Endodermal cell (in vitro differentiated cells): ENCODE measurements at regions not wholly inside any gene's neighbourhood (a gene's known extent, or its start where the extent isn't known, plus 50 kb on each side); places are given as distances from the start of the nearest gene placed in this dataset.

Experiments
- DNase-seq: peaks from one replicate; pipeline ENCODE4 v3.0.0-alpha.2; 2017
- H3K27ac ChIP-seq: 2 replicates; pipeline ENCODE4 v1.5.1; 2013; ENCODE audit warnings: mild to moderate bottlenecking, low read depth, low read length, moderate library complexity
- H3K27me3 ChIP-seq: 2 replicates; pipeline ENCODE4 v1.6.1; 2013; ENCODE audit warnings: mild to moderate bottlenecking, low read length, moderate library complexity; ENCODE audit not compliant: insufficient read depth, control insufficient read depth, poor library complexity, severe bottlenecking
- H3K36me3 ChIP-seq: 2 replicates; pipeline ENCODE4 v1.7.0; 2013; ENCODE audit warnings: mild to moderate bottlenecking, low read length, moderate library complexity; ENCODE audit not compliant: control insufficient read depth, insufficient read depth
- H3K4me1 ChIP-seq: one replicate; pipeline ENCODE4 v1.7.0; 2013; ENCODE audit warnings: low read length; ENCODE audit not compliant: control insufficient read depth, insufficient read depth
- H3K4me3 ChIP-seq: 2 replicates; pipeline ENCODE4 v1.5.1; 2013; ENCODE audit warnings: mild to moderate bottlenecking, low read length, moderate library complexity
- H3K9ac ChIP-seq: 2 replicates; pipeline ENCODE4 v1.6.1; 2013; ENCODE audit warnings: mild to moderate bottlenecking, low read length, moderate library complexity; ENCODE audit not compliant: poor library complexity, severe bottlenecking; ENCODE audit errors: extremely low read depth
- H3K9me3 ChIP-seq: 2 replicates; pipeline ENCODE4 v1.6.1; 2013; ENCODE audit warnings: mild to moderate bottlenecking, low read length, moderate library complexity; ENCODE audit not compliant: control insufficient read depth
- H3K27ac Mint-ChIP-seq: 2 replicates; pipeline ENCODE4 v1.8.0; 2020; ENCODE audit warnings: mixed read lengths
- H3K27me3 Mint-ChIP-seq: 2 replicates; pipeline ENCODE4 v1.8.0; 2021; ENCODE audit warnings: mild to moderate bottlenecking, mixed read lengths; ENCODE audit not compliant: insufficient read depth
- H3K36me3 Mint-ChIP-seq: 2 replicates; pipeline ENCODE4 v1.8.0; 2020; ENCODE audit warnings: low read depth, mixed read lengths
- H3K4me1 Mint-ChIP-seq: 2 replicates; pipeline ENCODE4 v1.8.0; 2020; ENCODE audit warnings: mixed read lengths
- H3K4me3 Mint-ChIP-seq: 2 replicates; pipeline ENCODE4 v1.8.0; 2020; ENCODE audit warnings: mild to moderate bottlenecking, moderate library complexity, mixed read lengths
- H3K9me3 Mint-ChIP-seq: 2 replicates; pipeline ENCODE4 v1.8.0; 2020; ENCODE audit warnings: mild to moderate bottlenecking, mixed read lengths
- WGBS, 2 experiments: methylation state at CpG; one replicate each; pipeline versions ENCODE4 v1.1.5 to v1.1.7; 2013; ENCODE audit warnings: missing lambda C conversion rate in 2 of 2, mixed read lengths in 1 of 2; ENCODE audit not compliant: insufficient coverage in 1 of 2, insufficient read length in 1 of 2; 5-methylcytosine and 5-hydroxymethylcytosine counted together
- TF ChIP-seq, protein P1 (sequence below): fragments of 200-600 bp; sonication (generic); conservative IDR thresholded peaks from 2 replicates; pipeline ENCODE4 v1.5.0; 2021; ENCODE audit warnings: antibody characterized with exemption, mild to moderate bottlenecking

DNA sequence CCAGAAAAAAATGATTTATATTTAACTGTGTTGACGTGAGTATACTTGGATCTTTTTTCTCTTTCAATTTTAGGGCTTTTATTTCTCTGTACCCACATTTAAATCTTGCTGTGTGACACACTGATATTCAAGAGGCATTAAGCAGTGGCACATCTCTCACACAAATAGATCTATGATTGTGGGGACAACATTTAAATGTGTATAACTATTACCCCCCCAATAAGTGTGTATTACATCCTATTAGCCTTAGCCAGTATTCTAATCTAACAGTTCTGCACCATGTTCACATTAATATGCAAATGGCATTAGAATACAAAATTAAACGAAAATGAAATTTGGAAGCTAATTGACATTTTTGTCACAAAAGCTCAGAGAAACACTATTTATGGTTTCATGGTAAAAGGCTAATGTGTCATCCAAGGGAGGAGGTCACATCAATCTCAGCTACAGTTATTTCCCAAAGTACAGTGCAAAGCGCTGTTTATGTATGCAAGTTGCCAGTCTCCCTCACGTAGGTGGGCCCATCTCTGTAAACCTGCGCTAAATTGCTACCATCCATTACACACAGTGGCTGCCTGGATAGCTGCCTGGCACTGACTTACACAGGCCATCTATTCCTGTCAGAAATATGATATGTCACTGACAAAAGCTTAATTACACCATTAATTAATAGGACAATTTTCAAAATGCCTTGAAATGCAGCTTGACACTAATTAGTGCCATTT, 984.7 kb upstream of the PCDH9 start:
- H3K9me3 ChIP-seq: no peaks in the 10 kb centered on the region
- H3K9ac ChIP-seq: no peak overlapping the region
- no peaks in the 10 kb centered on the region for H3K9me3 Mint-ChIP-seq
- H3K36me3 Mint-ChIP-seq: no peaks in the 10 kb centered on the region
- TF ChIP-seq, protein P1, sequence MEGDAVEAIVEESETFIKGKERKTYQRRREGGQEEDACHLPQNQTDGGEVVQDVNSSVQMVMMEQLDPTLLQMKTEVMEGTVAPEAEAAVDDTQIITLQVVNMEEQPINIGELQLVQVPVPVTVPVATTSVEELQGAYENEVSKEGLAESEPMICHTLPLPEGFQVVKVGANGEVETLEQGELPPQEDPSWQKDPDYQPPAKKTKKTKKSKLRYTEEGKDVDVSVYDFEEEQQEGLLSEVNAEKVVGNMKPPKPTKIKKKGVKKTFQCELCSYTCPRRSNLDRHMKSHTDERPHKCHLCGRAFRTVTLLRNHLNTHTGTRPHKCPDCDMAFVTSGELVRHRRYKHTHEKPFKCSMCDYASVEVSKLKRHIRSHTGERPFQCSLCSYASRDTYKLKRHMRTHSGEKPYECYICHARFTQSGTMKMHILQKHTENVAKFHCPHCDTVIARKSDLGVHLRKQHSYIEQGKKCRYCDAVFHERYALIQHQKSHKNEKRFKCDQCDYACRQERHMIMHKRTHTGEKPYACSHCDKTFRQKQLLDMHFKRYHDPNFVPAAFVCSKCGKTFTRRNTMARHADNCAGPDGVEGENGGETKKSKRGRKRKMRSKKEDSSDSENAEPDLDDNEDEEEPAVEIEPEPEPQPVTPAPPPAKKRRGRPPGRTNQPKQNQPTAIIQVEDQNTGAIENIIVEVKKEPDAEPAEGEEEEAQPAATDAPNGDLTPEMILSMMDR: no peak
- H3K4me1 ChIP-seq: no peaks in the 10 kb centered on the region
- H3K4me3 Mint-ChIP-seq: no peak overlapping the region
- DNase-seq: no peak
- no peaks in the 10 kb centered on the region for H3K36me3 ChIP-seq
- no peaks in the 10 kb centered on the region for H3K27me3 ChIP-seq
- 89 to 100% methylated on average over 1 to 5 of the region's 5 CpGs for WGBS, 2 experiments
- no peaks in the 10 kb centered on the region for H3K27me3 Mint-ChIP-seq
- no peak overlapping the region for H3K27ac ChIP-seq
- H3K27ac Mint-ChIP-seq: no peak overlapping the region
- H3K4me1 Mint-ChIP-seq: peaks cover 7% of the 10 kb centered on the region
- H3K4me3 ChIP-seq: no peak overlapping the region

DNA sequence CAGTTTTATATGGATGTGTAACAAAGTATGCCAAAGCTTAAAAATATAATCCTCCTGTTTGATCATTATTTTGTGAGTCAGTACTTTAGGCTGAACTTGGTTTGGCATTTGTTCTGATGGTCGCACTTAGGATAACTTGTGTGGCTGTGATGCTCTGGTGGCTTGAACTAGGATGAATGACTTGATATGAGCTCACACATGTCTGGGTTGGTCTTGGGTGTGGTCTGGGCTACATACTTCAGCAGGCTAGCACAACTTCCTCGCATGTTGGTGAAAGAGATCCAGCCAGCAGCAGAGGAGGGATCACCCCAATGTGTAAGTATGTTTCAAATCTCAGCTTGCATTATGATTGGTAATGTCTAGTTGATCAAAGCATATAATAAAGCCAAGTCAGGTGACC, 969.1 kb upstream of the PCDH9 start:
- Histone ChIP-seq H3K4me1 (no peaks in the 10 kb centered on the region), H3K36me3 (no peaks in the 10 kb centered on the region), H3K27me3 (no peaks in the 10 kb centered on the region), H3K9me3 (no peaks in the 10 kb centered on the region), H3K27ac (no peak overlapping the region), H3K4me3 (no peak overlapping the region), H3K9ac (no peak overlapping the region)
- no peaks in the 10 kb centered on the region for H3K27me3 Mint-ChIP-seq
- H3K4me3 Mint-ChIP-seq: no peak overlapping the region
- no peaks in the 10 kb centered on the region for H3K4me1 Mint-ChIP-seq
- DNase-seq: no peak
- H3K27ac Mint-ChIP-seq: no peak overlapping the region
- H3K36me3 Mint-ChIP-seq: no peaks in the 10 kb centered on the region
- WGBS, 2 experiments: 83 to 100% methylated on average over 2 of the region's 2 CpGs
- H3K9me3 Mint-ChIP-seq: no peaks in the 10 kb centered on the region
- TF ChIP-seq, protein P1: no peak

DNA sequence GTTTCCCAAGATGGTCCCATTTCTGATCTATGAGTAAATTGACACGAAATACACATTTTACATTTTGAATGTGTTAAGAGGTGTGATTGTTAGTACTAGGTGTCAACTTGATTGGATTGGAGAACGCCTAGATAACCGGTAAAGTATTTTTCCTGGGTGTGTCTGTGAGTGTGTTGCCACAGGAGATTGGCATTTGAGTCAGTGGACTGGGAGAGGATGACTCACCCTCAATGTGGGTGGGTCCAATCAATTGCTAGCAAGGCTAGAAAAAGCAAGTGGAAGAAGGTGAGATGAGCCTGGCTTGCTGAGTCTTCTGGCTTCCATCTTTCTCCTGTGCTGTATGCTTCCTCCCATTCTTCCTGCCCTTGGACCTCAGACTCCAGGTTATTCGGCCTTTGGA, 960.7 kb upstream of the PCDH9 start:
- WGBS, 2 experiments: 93 to 96% methylated on average over 4 of the region's 4 CpGs
- H3K36me3 Mint-ChIP-seq: no peaks in the 10 kb centered on the region
- Histone ChIP-seq H3K27ac (no peak overlapping the region), H3K4me1 (no peaks in the 10 kb centered on the region), H3K27me3 (no peaks in the 10 kb centered on the region), H3K36me3 (no peaks in the 10 kb centered on the region), H3K9me3 (no peaks in the 10 kb centered on the region), H3K9ac (no peak overlapping the region), H3K4me3 (no peak overlapping the region)
- H3K4me3 Mint-ChIP-seq: no peak overlapping the region
- no peak overlapping the region for H3K27ac Mint-ChIP-seq
- no peaks in the 10 kb centered on the region for H3K4me1 Mint-ChIP-seq
- H3K9me3 Mint-ChIP-seq: no peaks in the 10 kb centered on the region
- no peak for DNase-seq
- TF ChIP-seq, protein P1: no peak
- H3K27me3 Mint-ChIP-seq: no peaks in the 10 kb centered on the region
